HG02852 (cell line): ENCODE measurements at regions not wholly inside any gene's neighbourhood (a gene's known extent, or its start where the extent isn't known, plus 50 kb on each side); places are given as distances from the start of the nearest gene placed in this dataset.

Experiments used
- ATAC-seq: cut with Tn5 transposase; IDR thresholded peaks from one replicate; pipeline ENCODE4 v1.9.1; 2021; ENCODE audit warnings: mild to moderate bottlenecking, moderate library complexity; ENCODE audit not compliant: unreplicated experiment

- no peak for ATAC-seq
Observed at GRCh38 chr13:44299152-44299943, 74.3 kb upstream of the SERP2 start.

- ATAC-seq, result peak; percentile 83
Observed at GRCh38 chr13:44300895-44301638, 72.6 kb upstream of the SERP2 start.

- ATAC-seq, result no peak
Observed at GRCh38 chr13:44301639-44302015, 72.0 kb upstream of the SERP2 start.

DNA sequence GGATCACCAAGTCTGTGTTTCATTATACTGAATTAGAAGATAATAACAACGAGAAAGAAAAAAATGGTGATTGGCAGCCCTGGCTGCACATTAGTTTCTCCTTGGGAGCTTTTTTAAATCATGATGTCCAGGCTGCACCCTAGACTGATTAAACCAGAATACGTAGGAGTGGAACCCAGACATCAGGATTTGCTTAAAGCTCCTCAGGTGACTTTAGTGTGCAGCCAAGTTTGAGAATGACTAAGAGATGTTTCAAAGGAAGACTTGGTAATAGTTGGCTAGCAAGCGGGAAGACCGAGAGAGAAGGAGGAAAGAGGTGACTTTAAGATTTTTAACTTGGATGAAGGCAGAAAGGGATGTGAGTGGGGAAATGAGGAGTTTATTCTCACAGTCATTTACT lies 71.4 kb upstream of the SERP2 start:
- ATAC-seq, result no peak

- ATAC-seq, result no peak
Observed at GRCh38 chr13:44302940-44303575, 70.6 kb upstream of the SERP2 start.

- ATAC-seq, result no peak
Observed at GRCh38 chr13:44303681-44304432, 69.8 kb upstream of the SERP2 start.

DNA sequence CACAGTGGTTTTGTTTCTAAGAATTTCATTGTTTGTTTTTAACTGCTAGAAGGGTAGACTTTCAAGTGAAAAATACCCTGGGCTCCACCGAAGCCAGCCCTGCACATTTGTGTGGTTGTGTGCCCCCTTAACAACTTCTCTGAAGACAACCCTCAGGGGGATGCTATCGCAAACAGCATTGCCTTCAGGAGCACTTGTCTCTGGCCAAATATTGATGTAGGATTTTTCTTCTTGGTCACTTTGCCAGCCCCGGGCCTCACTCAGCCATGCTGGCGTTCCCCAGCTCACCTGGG lies 69.2 kb upstream of the SERP2 start:
- ATAC-seq, result no peak

DNA sequence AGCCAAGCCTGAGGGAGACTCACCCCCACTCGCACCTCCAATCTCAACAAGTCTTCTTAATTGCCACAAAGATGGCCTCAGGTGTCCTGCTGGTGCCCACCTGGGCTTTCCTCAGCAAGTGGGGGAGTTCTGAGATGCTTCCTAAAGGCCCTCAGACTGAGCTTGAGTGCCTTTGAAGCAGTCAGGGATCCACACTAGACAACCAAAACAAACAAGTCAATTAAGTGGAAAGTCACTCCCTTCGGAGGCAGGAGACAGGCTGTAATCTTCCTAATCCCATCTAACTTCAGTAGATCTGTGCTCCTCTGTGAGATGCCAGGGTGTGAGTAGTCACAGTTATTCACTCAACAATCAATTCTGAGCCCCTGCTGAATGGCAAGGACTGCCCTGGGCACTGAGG lies 68.3 kb upstream of the SERP2 start:
- ATAC-seq, result no peak

GRCh38 chr13:44305917-44306370 lies 67.7 kb upstream of the SERP2 start:
- ATAC-seq, result no peak

DNA sequence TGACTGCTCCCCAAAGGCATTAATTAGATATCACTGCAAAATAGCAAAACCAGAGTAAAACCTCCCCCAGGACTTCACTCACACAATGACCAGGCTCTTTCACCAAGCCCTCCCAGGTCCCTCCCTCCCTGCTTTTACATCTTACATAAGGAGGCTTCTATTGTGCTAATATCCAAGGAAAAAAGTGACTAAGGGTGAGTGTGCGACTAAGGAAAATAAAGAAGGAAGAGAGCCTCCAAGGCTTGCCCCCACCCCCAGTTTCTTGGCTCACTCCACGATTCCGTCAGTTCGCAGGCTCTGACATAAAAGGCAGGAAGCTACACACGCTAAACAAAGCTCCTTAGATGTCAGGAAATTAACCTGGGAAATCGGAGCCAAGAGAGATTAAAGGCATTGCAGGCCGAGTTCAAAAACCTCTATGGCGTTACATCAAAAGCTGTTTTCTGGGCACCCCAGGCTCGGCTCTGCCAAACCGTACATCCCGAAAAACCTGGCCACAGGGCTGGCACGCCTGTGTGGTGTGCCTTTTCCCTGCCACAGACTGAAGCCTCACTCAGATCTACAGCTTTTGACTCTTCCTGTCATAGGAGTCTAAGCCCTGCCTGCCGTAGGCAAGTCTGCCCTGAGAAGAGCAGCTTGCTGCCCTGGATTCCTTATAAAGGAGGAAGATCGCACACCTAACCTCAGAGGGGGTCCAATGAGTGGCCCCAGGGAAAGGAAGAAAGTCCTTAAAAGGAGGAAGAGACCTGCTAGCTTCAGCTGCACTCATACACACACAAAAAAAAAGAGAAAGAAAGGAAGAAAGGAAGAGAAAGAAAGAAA lies 67.0 kb upstream of the SERP2 start:
- ATAC-seq, result no peak

DNA sequence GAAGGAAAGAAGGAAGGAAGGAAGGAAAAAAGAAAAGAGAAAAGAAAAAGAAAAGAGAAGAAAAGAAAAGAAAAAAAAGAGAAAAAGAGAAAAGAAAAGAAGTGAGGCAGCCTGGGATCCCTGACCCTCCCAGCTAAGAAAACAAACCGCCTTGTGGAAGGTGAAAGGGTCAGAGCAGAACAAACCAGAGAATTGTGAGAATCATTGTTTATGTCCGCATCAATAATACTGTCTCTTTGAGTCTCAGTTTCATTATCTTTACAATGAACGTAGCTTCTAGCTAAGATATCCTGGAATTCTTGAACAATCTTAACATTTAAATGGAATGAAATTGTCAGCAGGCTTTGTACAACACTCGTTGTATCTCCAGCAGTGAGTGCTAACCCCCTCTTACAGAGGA lies 66.4 kb upstream of the SERP2 start:
- ATAC-seq, result no peak

DNA sequence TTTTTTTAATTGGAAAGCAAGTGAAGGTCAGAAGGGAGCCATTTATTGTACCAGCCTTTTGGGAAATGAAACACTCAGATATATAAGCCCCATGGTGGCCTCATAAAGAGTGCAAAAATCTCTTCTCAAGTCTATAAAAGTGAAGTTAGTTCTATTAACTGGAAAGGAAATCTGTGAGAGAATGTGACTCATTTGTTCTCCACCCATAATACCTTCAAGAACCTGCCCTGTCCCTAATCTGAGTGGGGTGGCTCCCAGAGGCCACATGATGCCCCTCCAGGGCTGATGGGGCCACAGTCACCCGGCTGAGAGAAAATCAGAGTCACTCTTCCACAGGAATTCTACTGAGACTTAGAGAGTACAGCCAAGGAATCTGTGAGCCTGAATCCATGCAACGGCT lies 65.8 kb upstream of the SERP2 start:
- no peak for ATAC-seq

GRCh38 chr13:44308352-44308751 lies 65.3 kb upstream of the SERP2 start:
- ATAC-seq, result no peak

DNA sequence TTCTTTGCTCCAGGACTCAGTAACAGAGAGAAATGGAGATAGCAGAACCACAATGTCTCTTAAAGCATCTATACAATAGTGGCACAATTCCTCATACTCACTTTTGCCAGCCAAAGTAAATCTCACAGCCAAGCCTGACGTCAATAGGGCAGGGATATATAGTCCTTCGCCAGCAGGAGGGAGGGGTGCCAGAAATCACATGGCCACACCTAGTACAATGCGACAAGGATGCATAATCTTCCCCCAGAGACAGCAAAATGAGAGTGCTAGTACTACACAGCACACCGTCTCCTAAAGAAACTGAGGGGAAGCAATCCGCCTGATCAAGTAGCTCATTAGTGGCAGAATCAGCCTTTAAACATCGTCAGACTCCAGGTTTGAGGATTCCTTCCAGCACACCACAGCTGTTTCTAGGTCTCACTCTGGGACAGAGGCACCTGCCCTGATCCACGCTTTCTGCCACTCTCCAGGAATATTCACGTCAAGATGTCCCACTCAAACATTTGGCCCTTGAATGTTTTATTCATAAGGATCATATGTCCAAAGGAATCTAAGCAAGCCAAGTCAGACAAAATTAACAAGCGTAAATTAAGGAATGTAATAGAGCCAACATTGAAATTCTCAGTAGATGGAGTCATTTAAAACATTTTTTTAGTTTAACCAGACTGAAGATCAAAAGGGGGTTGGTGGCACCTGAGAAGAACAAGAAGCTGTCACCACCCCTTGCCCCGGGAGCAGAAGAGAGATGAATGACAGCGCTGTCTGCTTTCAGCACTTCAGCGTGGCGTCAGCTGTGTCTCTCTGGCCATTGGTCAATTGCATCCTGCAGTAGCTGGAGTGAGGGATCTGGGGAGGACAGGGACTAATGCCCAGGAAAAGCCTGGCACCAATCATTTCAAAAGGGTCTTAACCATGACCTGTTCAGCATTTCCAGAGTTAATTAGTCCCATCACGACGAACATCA lies 63.5 kb upstream of the SERP2 start:
- ATAC-seq, result no peak

GRCh38 chr13:44311011-44311780 lies 62.4 kb upstream of the SERP2 start:
- no peak for ATAC-seq

- ATAC-seq, result no peak
Observed at GRCh38 chr13:44312131-44312530, 61.5 kb upstream of the SERP2 start.

DNA sequence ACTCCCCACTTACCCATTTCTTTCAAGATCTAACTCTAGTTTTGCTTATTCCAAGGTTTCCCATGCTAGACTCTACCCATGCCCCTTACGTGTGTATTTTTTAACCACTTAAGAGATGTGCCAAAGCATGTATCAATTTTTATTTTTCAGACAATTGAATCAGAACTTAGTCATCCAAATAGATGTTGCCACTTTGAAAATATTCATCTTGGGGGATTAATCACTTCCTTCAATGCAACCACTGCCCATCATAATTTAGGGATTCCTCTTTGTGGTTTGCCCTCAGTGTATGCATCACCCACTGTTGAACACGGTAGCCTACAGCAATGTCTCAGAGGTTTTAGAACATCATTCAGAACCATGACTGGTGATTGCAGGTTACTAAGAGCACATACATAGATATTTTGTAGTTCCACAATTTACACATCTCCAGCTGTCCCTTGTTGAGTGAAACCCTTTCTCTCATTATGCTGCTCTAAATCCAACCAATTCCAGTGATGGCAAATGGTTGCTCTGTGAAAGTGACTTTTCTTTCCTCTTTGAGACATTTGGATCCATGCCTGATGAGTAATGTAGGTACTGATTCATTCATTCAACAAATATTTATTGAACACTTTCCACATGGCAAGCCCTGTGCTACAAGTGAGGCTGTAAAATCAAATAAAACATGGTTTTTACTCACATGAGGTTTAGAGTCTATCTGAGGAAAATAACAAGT lies 60.6 kb upstream of the SERP2 start:
- ATAC-seq, result no peak

DNA sequence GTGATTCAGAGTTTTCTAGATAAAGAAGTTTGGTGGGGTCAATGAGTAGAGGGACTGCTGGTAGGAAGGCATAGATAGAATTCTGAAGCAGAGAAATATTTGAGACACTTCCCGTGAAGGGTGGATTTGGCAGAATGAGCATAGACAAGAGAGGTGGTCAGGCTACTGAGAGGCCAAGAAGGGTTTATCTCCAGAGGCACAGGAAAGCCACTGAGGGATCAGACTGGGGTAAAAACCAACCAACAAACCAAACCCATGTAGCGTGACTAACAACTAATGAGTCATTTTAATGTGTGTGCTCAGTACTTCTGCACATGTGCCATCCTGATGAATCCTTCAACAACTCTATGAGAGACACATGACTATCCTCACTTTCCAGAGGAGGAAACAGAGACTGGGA lies 60.0 kb upstream of the SERP2 start:
- no peak for ATAC-seq
